AG09309 (cell line): ENCODE measurements at regions not wholly inside any gene's neighbourhood (a gene's known extent, or its start where the extent isn't known, plus 50 kb on each side); places are given as distances from the start of the nearest gene placed in this dataset.

Source experiments
- DNase-seq: peaks from one replicate; pipeline ENCODE4 v3.0.0-alpha.2; 2010; ENCODE audit warnings: low read depth
- H3K4me3 ChIP-seq: 2 replicates; pipeline ENCODE4 v1.5.1; 2011; ENCODE audit warnings: mild to moderate bottlenecking, low read depth, low read length, moderate library complexity; ENCODE audit not compliant: control insufficient read depth
- TF ChIP-seq, protein P1 (sequence below): IDR thresholded peaks from 2 replicates; pipeline ENCODE4 v1.5.1; 2011; ENCODE audit warnings: mild to moderate bottlenecking, low read depth, low read length, inconsistent platforms; ENCODE audit not compliant: insufficient read depth, control insufficient read depth; ENCODE audit errors: missing control alignments

DNA sequence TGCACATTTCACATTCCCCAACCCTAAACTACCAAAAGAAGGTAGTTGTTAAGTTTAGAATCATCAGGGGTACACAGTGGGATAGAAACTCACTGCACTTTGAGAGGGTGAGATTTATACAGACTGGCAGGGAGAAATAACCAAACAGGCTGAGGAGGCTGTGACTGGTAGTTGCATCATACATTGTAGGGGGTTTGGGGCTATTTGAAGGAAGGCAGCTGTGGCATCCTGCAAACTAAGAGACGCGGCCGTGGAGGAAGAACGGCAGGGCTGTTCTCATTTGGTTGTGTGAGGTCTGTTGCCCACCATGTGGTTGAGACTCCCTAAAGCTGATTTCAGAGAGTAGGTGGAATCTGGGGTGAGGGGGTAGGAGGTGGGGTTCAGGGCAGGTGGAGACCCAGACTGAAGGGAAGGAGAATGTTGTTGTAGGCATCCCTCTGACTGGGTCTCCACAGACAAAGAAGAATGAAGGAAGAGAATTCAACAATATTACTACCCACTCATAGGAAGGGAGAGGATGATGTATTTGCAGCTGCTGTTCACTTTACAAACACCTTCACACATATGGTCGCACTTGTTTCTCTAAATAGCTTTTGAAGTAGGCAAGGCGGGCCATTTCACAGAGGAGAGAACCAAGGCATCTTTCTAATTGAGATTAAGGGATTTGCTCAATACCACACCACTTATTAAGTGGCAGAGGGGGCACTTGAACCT, 170.9 kb upstream of the SIX2 start:
- TF ChIP-seq, protein P1, sequence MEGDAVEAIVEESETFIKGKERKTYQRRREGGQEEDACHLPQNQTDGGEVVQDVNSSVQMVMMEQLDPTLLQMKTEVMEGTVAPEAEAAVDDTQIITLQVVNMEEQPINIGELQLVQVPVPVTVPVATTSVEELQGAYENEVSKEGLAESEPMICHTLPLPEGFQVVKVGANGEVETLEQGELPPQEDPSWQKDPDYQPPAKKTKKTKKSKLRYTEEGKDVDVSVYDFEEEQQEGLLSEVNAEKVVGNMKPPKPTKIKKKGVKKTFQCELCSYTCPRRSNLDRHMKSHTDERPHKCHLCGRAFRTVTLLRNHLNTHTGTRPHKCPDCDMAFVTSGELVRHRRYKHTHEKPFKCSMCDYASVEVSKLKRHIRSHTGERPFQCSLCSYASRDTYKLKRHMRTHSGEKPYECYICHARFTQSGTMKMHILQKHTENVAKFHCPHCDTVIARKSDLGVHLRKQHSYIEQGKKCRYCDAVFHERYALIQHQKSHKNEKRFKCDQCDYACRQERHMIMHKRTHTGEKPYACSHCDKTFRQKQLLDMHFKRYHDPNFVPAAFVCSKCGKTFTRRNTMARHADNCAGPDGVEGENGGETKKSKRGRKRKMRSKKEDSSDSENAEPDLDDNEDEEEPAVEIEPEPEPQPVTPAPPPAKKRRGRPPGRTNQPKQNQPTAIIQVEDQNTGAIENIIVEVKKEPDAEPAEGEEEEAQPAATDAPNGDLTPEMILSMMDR, result no peak
- H3K4me3 ChIP-seq, result no peak overlapping the region
- DNase-seq, result no peak

DNA sequence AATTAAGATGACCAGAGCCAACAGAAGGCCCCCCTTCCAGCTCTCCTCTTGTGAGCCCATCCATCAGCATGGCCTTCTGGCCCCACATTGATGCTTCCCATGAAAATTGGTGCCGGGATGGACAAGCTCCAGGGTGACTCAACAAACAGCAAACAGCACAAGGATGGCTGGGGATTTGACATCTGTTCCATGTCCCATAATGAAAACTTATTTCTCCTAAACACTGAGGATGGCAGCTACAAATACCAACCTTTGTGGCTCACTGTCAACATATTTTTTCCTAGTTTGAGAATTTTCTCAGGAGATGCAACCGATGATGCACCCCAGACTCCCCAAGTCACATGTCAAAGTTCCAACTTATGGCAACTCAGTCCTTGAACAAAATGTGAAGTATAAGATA, 169.6 kb upstream of the SIX2 start:
- H3K4me3 ChIP-seq, result no peak overlapping the region
- DNase-seq, result no peak
- TF ChIP-seq, protein P1, result no peak

DNA sequence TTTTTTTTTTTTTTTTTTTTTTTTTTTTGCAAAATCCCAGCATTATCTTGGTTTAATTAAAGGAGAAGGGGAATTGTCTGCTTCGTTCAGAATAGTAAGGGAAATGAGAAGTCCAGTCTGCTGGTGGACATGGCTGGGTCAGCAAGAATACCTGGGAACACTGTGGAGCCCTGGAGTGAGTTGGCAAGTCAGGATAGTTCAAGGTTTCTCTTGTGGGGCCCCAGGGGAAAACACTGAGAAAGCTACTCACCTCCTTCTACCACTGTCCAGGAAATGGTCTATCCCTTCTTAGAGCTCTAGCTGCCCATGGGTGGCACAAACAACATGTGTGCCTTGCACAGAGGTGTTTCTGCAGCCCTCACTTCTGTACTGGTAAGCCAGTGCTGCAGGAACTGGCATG, 169.1 kb upstream of the SIX2 start:
- TF ChIP-seq, protein P1, result no peak
- no peak for DNase-seq
- no peak overlapping the region for H3K4me3 ChIP-seq

DNA sequence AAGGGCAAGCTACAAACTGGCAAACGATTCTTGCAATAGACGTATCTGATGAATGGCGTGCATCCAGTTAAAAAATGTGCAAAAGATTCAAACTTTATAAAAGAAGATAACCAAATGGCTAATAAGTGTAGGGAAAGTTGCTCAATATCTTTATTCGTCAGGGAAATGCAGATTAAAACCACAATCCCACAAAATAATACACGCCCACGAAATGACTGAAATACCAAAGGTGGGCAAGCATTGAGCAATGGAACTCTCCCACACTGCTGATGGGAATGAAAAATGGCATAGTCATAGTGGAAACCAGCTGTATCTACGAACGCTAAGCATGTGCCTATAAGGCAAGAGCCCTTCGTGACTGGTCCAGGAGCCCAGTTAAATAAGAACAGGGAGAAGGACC, 168.6 kb upstream of the SIX2 start:
- TF ChIP-seq, protein P1, result no peak
- DNase-seq, result peak; percentile 100
- no peak overlapping the region for H3K4me3 ChIP-seq

DNA sequence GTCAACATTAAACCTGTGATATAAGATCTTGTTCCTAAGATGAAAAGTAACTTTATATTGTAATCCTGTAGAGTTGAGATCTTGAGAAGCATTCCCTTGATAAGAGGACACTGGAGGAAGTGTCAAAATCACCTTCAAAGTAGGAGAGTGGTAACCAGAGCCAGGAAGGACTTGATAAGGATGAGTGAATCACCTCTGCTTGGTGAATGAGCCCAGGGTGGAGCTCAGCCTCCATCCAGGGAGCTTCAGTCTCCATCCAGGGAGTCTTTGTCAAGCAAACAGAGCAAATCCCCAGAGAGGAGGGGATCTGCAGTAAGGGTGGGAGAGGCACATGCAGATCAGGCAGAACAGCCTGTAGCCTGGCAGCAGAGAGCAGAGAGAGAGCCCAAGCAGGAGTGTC, 167.1 kb upstream of the SIX2 start:
- DNase-seq, result no peak
- TF ChIP-seq, protein P1, result no peak

DNA sequence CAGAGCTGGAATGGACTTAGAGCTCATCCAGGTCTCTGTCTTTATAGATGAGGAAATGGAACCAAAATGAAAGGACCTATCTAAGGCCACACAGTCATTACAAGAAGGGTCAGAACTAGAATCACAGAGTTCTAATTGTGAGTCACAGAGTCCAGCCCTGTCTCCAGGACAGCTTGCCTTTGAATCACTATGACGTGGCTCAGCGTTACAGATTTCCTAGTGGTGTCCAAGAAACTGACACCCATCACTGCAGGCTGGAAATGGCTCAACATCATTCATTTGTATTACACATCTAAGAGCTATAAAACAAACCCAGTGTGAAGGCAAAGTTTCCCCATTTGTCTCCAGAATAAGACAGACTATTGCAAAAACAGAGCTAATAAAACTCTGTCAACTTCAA, 164.3 kb upstream of the SIX2 start:
- TF ChIP-seq, protein P1, result no peak
- DNase-seq, result peak; percentile 99
- no peak overlapping the region for H3K4me3 ChIP-seq

More for the DNA sequence above, 167.1 kb upstream of the SIX2 start:
- no peak overlapping the region for H3K4me3 ChIP-seq
